Tibial nerve (tissue), 4 donors: ENCODE measurements at regions not wholly inside any gene's neighbourhood (a gene's known extent, or its start where the extent isn't known, plus 50 kb on each side); places are given as distances from the start of the nearest gene placed in this dataset.

Experiments used
- DNase-seq, 2 donors: peaks; one replicate each; pipeline ENCODE4 v3.0.0-alpha.2; 2019; ENCODE audit warnings: low spot score in 2 of 2
- H3K27ac ChIP-seq, 4 donors: fragments of 200-600 bp; sonication (generic) in 3 of 4; one replicate each; pipeline ENCODE4 v1.5.1; 2017 to 2019; ENCODE audit warnings: mild to moderate bottlenecking in 1 of 4
- H3K27me3 ChIP-seq, 2 donors: fragments of 200-600 bp; sonication (generic) in 1 of 2; one replicate each; pipeline versions ENCODE4 v1.5.1 to v1.6.0; 2017 to 2019
- H3K36me3 ChIP-seq, 3 donors: fragments of 200-600 bp; sonication (generic); one replicate each; pipeline ENCODE4 v1.5.1; 2018 to 2019
- H3K4me1 ChIP-seq, 4 donors: fragments of 200-600 bp; sonication (generic) in 3 of 4; one replicate each; pipeline ENCODE4 v1.5.1; 2017 to 2019
- H3K4me3 ChIP-seq, 4 donors: fragments of 200-600 bp; sonication (generic) in 3 of 4; one replicate each; pipeline ENCODE4 v1.5.1; 2017 to 2019; ENCODE audit warnings: mild to moderate bottlenecking in 1 of 4, moderate library complexity in 1 of 4
- H3K9me3 ChIP-seq, 4 donors: fragments of 200-600 bp; sonication (generic) in 3 of 4; one replicate each; pipeline ENCODE4 v1.5.1; 2017 to 2019
- EP300 ChIP-seq, 2 donors: sonication (generic); formaldehyde crosslinking; IDR thresholded peaks; one replicate each; pipeline ENCODE4 v1.6.1; 2017; ENCODE audit warnings: antibody characterized with exemption in 2 of 2, mild to moderate bottlenecking in 1 of 2
- POLR2A ChIP-seq, 2 donors: fragments of 450-650 bp; IDR thresholded peaks; one replicate each; pipeline ENCODE4 v1.6.1; 2017; ENCODE audit warnings: antibody characterized with exemption in 2 of 2, mild to moderate bottlenecking in 2 of 2, moderate library complexity in 2 of 2
- WGBS, 2 donors: methylation state at CpG; one replicate each; pipeline ENCODE4 v1.1.5; 2018; 5-methylcytosine and 5-hydroxymethylcytosine counted together
- TF ChIP-seq, protein P1 (sequence below), 5 experiments: fragments of 200-600 bp in 3 of 5; fragments of 450-650 bp in 2 of 5; sonication (generic) in 3 of 5; IDR thresholded peaks; one replicate each; pipeline ENCODE4 v1.5.1; 2016 to 2019; ENCODE audit warnings: antibody characterized with exemption in 5 of 5, mild to moderate bottlenecking in 3 of 5, moderate library complexity in 2 of 5

DNA sequence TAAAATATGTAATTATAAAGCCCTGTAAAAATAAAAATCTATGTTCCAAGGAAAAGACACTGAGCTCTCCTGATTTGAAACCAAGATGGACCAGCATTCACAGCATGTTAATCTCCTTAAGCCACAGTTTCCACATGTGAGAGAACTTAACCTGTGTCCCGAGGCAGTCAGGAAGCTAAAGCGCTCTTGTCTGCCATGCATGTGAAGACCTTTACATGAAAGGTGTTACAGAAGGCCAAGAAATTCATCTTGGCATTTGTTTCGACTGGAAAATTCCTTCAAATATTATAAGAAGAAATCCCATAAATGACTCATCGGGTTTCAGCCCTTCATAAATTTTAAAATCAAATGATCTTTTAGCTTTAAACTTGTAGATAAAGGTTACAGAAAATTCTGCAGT, 328.6 kb downstream of the CDH2 start:
- H3K27me3 ChIP-seq: no peaks in the 10 kb centered on the region
- TF ChIP-seq POLR2A (IDR thresholded peaks at IDR 0.05): no peak
- TF ChIP-seq, protein P1, sequence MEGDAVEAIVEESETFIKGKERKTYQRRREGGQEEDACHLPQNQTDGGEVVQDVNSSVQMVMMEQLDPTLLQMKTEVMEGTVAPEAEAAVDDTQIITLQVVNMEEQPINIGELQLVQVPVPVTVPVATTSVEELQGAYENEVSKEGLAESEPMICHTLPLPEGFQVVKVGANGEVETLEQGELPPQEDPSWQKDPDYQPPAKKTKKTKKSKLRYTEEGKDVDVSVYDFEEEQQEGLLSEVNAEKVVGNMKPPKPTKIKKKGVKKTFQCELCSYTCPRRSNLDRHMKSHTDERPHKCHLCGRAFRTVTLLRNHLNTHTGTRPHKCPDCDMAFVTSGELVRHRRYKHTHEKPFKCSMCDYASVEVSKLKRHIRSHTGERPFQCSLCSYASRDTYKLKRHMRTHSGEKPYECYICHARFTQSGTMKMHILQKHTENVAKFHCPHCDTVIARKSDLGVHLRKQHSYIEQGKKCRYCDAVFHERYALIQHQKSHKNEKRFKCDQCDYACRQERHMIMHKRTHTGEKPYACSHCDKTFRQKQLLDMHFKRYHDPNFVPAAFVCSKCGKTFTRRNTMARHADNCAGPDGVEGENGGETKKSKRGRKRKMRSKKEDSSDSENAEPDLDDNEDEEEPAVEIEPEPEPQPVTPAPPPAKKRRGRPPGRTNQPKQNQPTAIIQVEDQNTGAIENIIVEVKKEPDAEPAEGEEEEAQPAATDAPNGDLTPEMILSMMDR (IDR thresholded peaks at IDR 0.05): no peak
- no peak for DNase-seq
- no peaks in the 10 kb centered on the region for H3K36me3 ChIP-seq
- no peak overlapping the region for H3K4me3 ChIP-seq
- no peaks in the 10 kb centered on the region for H3K9me3 ChIP-seq
- no peak overlapping the region for H3K27ac ChIP-seq
- WGBS, 2 donors: 69% methylated on average over 4 of the region's 4 CpGs
- H3K4me1 ChIP-seq: no peaks in the 10 kb centered on the region

DNA sequence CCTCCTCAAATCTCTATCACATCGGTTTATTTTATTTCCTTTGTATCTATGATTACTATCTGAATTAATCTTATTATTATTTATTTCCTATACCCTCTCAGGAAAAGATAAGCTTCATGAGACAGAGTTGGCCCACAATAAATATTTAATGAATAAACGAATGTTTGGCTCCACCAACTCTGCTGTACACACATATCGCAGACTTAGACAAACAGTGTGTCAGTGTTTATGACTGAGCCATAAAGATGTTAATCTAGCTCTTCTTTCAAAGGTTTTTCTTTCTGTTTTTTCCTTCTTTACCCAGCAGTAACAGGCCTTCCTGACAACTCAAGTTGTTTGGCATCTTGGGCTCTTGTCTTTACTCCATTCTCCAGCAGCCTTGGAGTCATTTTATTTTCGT, 329.5 kb downstream of the CDH2 start:
- TF ChIP-seq POLR2A (IDR thresholded peaks at IDR 0.05): no peak
- TF ChIP-seq EP300 (IDR thresholded peaks at IDR 0.05): no peak
- TF ChIP-seq, protein P1 (IDR thresholded peaks at IDR 0.05): no peak
- Histone ChIP-seq H3K27ac (no peak overlapping the region), H3K9me3 (no peaks in the 10 kb centered on the region), H3K27me3 (no peaks in the 10 kb centered on the region), H3K4me3 (no peak overlapping the region), H3K4me1 (peaks cover 0 to 6% (median 0%) of the 10 kb centered on the region in 4 donors), H3K36me3 (no peaks in the 10 kb centered on the region)
- 58 to 61% methylated on average over 4 of the region's 4 CpGs for WGBS, 2 donors
- no peak for DNase-seq

DNA sequence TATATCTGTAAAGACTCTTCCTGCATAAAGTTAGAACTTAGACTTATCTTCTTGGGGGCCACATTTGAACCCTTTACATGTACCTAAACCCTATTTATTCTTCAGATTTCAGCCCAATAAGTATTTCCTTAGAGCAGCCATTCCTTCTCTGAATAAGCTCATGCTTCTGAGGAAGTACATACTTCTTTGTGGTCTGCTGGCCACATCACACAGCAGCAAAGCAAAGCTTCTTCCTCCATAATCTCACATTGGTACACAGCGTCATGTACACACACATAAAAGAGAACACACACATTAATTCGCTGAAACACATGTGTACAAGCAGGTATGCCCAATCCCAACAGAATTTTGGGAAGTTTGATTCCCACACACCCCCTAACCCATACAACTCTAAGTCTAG, 331.0 kb downstream of the CDH2 start:
- Histone ChIP-seq H3K27me3 (no peaks in the 10 kb centered on the region), H3K36me3 (no peaks in the 10 kb centered on the region), H3K27ac (no peak overlapping the region), H3K4me1 (peaks cover 0 to 6% (median 0%) of the 10 kb centered on the region in 4 donors), H3K4me3 (no peak overlapping the region), H3K9me3 (no peaks in the 10 kb centered on the region)
- 92 to 95% methylated on average over 2 of the region's 2 CpGs for WGBS, 2 donors
- TF ChIP-seq, protein P1 (IDR thresholded peaks at IDR 0.05): no peak
- TF ChIP-seq POLR2A (IDR thresholded peaks at IDR 0.05): no peak
- TF ChIP-seq EP300 (IDR thresholded peaks at IDR 0.05): no peak
- no peak for DNase-seq

DNA sequence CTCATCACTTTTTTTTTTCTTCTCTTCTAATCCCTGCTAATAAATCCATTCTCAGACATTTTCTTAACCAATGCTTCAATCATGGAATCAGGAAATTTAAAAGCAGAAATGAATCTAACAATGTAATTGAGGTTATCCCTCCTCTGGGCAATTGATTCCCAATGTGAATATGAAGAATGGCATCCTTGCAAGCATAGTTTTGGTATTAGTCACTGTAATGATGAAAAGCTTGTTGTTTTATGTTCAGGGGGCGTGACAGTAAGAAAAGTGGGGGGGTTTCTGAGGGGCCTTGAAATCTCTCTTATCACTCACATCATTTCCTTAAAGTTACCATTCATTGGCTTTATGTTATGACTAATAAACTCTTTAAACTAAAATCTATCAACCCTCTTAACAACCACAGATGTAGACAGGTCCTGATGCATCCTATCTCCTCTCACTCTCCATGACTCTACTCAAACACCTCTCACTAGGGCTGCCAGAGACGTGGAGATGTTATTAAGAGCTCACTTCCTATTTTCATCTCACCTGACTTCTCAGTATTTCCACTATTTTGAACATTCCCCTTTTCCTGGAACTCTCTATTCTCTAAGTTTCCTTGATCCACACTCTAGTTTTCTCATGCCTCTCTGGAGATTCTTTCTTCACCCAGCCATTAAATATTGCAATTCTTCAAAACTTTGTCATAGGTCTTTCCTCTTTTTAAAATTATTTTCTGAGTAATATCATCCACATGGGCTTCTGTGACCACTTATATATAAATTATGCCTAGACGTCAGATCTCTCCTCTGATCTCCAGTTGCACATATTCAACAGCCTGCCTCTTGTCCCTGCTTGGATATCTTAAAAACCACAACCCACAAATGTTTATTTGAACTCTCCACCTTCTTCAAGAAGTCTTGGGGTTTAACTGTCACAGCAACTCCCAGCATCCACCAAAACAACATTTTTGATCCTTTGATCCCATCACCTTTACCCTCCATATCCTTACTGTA, 332.9 kb downstream of the CDH2 start:
- no peak overlapping the region for H3K4me3 ChIP-seq
- TF ChIP-seq POLR2A (IDR thresholded peaks at IDR 0.05) (no peak), EP300 (IDR thresholded peaks at IDR 0.05) (no peak)
- TF ChIP-seq, protein P1 (IDR thresholded peaks at IDR 0.05): no peak
- WGBS, 2 donors: 34 to 62% methylated on average over 2 to 3 of the region's 3 CpGs
- DNase-seq: no peak
- H3K36me3 ChIP-seq: no peaks in the 10 kb centered on the region
- peaks cover 0 to 9% (median 0%) of the 10 kb centered on the region in 4 donors for H3K9me3 ChIP-seq
- H3K27me3 ChIP-seq: no peaks in the 10 kb centered on the region
- no peak overlapping the region for H3K27ac ChIP-seq
- peaks cover 0 to 6% (median 0%) of the 10 kb centered on the region in 4 donors for H3K4me1 ChIP-seq

DNA sequence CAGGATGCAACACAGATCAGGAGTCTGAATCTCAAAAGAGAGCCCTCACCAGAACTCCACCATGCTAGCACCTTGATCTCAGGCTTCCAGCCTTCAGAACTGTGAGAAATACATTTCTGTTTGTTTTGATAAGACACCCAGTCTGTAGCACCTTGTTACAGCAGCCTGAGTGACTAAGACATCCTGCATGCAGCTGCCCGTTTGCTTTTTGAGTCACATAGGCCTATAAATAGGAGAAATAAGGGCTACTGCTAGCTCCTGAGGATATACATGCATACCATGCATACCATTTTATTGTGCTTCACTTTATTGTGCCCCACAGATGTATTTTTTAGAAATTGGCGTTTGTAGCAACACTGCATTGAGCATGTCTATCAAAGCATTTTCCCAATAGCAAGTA, 337.8 kb downstream of the CDH2 start:
- H3K9me3 ChIP-seq: peaks cover 0 to 9% (median 0%) of the 10 kb centered on the region in 4 donors
- H3K36me3 ChIP-seq: no peaks in the 10 kb centered on the region
- WGBS, 2 donors: 26 to 41% methylated on average over 2 of the region's 2 CpGs

More for the DNA sequence above, 337.8 kb downstream of the CDH2 start:
- no peak overlapping the region for H3K27ac ChIP-seq
- H3K27me3 ChIP-seq: no peaks in the 10 kb centered on the region
- peaks cover 0 to 6% (median 0%) of the 10 kb centered on the region in 4 donors for H3K4me1 ChIP-seq
- no peak overlapping the region for H3K4me3 ChIP-seq
- DNase-seq: no peak
- TF ChIP-seq, protein P1 (IDR thresholded peaks at IDR 0.05): no peak
- TF ChIP-seq EP300 (IDR thresholded peaks at IDR 0.05): no peak
